Cardiac muscle cell (in vitro differentiated cells and primary cell): ENCODE measurements at regions not wholly inside any gene's neighbourhood (a gene's known extent, or its start where the extent isn't known, plus 50 kb on each side); places are given as distances from the start of the nearest gene placed in this dataset.

Experiments
- DNase-seq, 2 donors: peaks; one replicate each; pipeline versions ENCODE4 v3.0.0 to v3.0.0-alpha.2; 2010 to 2017; ENCODE audit warnings: low read depth in 1 of 2, low spot score in 1 of 2
- H3K27ac ChIP-seq: fragments of 200-600 bp; sonication (generic); 2 replicates; pipeline ENCODE4 v1.5.1; 2016
- H3K27me3 ChIP-seq: fragments of 200-600 bp; sonication (generic); 2 replicates; pipeline ENCODE4 v1.6.0; 2016; ENCODE audit warnings: control low read depth
- H3K36me3 ChIP-seq: fragments of 200-600 bp; sonication (generic); 2 replicates; pipeline ENCODE4 v1.5.1; 2016; ENCODE audit warnings: control low read depth
- H3K4me1 ChIP-seq: fragments of 200-600 bp; sonication (generic); 2 replicates; pipeline ENCODE4 v1.8.1; 2017; ENCODE audit warnings: low read depth, mild to moderate bottlenecking, mixed run types
- H3K4me3 ChIP-seq: fragments of 200-600 bp; sonication (generic); 2 replicates; pipeline ENCODE4 v1.5.1; 2016; ENCODE audit warnings: mild to moderate bottlenecking
- H3K9me3 ChIP-seq: fragments of 200-600 bp; sonication (generic); 2 replicates; pipeline ENCODE4 v1.5.1; 2017; ENCODE audit warnings: low read depth, mild to moderate bottlenecking, control low read depth
- TF ChIP-seq, protein P1 (sequence below): IDR thresholded peaks from 2 replicates; pipeline ENCODE4 v1.5.1; 2012; ENCODE audit warnings: low read depth, mild to moderate bottlenecking, low read length

DNA sequence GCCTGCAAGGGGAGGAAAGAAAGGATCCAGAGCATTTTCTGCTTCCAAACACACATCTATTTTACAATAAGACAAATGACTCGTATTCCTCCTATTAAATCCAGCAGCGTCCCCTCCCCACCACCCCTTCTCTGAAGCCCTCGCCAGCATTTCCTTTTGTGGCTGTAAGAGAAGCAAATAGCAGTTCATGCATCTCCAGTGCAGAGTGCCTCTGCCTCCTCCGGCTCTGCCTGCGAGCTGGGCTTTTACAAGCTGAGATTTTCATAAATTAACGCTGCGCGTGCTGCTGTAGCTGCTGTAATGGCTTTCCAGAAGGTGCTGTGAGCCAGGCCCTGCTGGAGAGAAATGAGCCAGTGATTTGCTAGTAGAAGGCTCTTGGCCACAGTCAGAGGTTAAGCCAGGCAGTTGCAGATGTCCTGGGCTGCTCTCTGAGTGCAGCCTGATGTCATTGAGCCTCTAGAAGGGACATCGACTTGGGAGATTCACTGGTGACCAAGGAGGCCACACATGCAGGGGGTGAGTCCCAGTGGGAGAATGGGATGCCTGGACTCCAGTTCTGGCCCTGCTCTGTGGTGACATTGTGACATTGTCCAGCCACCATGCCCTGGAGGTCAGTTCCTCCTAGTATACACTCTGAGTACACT, 134.5 kb upstream of the NAV2 start:
- peak overlapping the region; percentile 77 for H3K27ac ChIP-seq
- peaks cover 27% of the 10 kb centered on the region for H3K4me1 ChIP-seq
- H3K27me3 ChIP-seq, result peaks cover 31% of the 10 kb centered on the region
- no peaks in the 10 kb centered on the region for H3K9me3 ChIP-seq
- peak; percentile 47 to 85 for DNase-seq
- TF ChIP-seq, protein P1, sequence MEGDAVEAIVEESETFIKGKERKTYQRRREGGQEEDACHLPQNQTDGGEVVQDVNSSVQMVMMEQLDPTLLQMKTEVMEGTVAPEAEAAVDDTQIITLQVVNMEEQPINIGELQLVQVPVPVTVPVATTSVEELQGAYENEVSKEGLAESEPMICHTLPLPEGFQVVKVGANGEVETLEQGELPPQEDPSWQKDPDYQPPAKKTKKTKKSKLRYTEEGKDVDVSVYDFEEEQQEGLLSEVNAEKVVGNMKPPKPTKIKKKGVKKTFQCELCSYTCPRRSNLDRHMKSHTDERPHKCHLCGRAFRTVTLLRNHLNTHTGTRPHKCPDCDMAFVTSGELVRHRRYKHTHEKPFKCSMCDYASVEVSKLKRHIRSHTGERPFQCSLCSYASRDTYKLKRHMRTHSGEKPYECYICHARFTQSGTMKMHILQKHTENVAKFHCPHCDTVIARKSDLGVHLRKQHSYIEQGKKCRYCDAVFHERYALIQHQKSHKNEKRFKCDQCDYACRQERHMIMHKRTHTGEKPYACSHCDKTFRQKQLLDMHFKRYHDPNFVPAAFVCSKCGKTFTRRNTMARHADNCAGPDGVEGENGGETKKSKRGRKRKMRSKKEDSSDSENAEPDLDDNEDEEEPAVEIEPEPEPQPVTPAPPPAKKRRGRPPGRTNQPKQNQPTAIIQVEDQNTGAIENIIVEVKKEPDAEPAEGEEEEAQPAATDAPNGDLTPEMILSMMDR, result no peak
- H3K4me3 ChIP-seq, result no peak overlapping the region
- no peaks in the 10 kb centered on the region for H3K36me3 ChIP-seq

DNA sequence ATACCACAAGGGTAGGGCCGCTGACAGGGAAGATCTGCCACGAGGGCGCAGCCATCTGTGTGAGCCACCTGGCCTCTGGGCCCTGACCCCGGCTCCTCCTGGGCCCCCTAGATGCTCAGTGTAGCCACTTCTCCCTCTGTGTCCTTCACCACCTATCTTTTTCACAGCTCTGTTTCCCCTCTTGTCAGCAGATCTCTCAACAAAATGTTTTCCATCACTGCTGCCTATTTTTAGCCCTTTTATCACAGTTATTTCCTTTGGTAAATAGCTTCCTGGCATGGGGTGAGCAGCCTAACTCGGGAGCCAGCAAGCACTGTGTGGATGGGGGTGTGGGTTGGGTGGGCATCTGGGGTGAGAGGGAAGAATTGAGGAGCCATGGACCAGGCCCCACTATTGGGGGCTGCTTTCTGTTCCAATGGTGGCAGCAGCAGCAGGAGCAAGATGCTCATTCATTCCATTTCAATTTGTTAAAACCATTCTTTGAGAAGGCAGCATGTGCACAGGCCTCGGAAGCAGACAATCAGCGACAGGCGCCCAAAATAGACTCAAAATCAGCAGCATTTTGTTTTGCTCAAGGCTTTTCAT, 135.2 kb upstream of the NAV2 start:
- Histone ChIP-seq H3K27me3 (peaks cover 37% of the 10 kb centered on the region), H3K27ac (peak overlapping the region; percentile 77), H3K4me3 (no peak overlapping the region), H3K9me3 (no peaks in the 10 kb centered on the region), H3K4me1 (peaks cover 27% of the 10 kb centered on the region), H3K36me3 (no peaks in the 10 kb centered on the region)
- TF ChIP-seq, protein P1, result no peak
- DNase-seq, result peak; percentile 67 to 75

DNA sequence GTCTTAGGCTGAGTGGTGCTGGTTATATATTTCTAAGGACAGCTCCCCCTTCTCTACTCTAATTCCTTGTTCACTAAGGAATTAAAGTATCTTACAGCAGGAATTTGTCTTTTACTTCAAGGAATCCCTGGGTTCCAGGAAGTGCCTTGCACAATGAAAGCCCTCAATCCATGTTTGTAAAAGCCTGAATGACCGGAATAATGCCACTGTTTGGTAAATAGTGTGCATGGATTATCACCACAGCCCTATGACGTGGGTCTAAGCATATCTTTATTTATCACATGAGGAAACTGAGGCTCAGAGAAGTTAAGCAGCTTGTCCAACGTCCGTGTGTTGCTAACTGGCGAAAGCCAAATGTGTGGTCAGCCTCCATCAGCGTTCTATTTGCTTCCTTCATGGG, 135.7 kb upstream of the NAV2 start:
- Histone ChIP-seq H3K4me3 (no peak overlapping the region), H3K9me3 (no peaks in the 10 kb centered on the region), H3K36me3 (no peaks in the 10 kb centered on the region), H3K27ac (no peak overlapping the region), H3K27me3 (peaks cover 43% of the 10 kb centered on the region), H3K4me1 (peaks cover 27% of the 10 kb centered on the region)
- TF ChIP-seq, protein P1, result no peak
- DNase-seq, result peak in 1 of 2 donors; percentile 19

GRCh38 chr11:19576054-19576453, 136.6 kb upstream of the NAV2 start:
- DNase-seq, result no peak
- H3K36me3 ChIP-seq, result no peaks in the 10 kb centered on the region
- no peak overlapping the region for H3K27ac ChIP-seq
- H3K4me1 ChIP-seq, result peaks cover 27% of the 10 kb centered on the region
- TF ChIP-seq, protein P1, result no peak
- H3K4me3 ChIP-seq, result no peak overlapping the region
- H3K9me3 ChIP-seq, result no peaks in the 10 kb centered on the region
- peaks cover 46% of the 10 kb centered on the region for H3K27me3 ChIP-seq

GRCh38 chr11:19574916-19575315, 137.7 kb upstream of the NAV2 start:
- Histone ChIP-seq H3K4me3 (no peak overlapping the region), H3K27ac (no peak overlapping the region), H3K36me3 (no peaks in the 10 kb centered on the region), H3K9me3 (no peaks in the 10 kb centered on the region), H3K4me1 (peaks cover 27% of the 10 kb centered on the region), H3K27me3 (peaks cover 49% of the 10 kb centered on the region)
- TF ChIP-seq, protein P1, result no peak
- no peak for DNase-seq
